HS-27A (cell line): ENCODE measurements at regions not wholly inside any gene's neighbourhood (a gene's known extent, or its start where the extent isn't known, plus 50 kb on each side); places are given as distances from the start of the nearest gene placed in this dataset.
"Not testable (repeated sequence)": the region's sequence is repeated elsewhere in the genome, so short reads cannot be mapped to it uniquely, and the experiment has no call there.

Source experiments
- DNase-seq: peaks from one replicate; pipeline ENCODE4 v3.0.0-alpha.2; 2012; ENCODE audit warnings: low read depth, missing footprints

DNA sequence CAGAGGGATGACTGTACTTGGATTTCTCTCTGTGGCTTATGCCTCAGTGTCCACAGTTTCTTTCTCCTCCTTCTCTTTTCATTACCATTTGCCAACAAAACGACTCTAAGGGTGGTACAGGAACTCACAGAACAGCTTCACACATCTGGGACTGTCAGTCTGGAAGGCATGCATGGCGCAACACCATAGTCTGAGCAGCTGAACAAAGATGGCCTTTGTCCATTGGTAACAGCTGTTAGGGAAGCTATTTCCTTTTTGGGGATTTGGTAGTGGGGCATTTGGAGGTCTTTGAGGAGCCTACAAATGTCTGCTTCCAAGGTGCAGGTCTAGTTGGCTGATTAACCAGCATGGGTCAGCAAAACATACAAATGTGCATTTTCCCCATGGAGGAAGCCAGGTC is 81.4 kb upstream of the PCDH8 start:
- DNase-seq, result no peak

DNA sequence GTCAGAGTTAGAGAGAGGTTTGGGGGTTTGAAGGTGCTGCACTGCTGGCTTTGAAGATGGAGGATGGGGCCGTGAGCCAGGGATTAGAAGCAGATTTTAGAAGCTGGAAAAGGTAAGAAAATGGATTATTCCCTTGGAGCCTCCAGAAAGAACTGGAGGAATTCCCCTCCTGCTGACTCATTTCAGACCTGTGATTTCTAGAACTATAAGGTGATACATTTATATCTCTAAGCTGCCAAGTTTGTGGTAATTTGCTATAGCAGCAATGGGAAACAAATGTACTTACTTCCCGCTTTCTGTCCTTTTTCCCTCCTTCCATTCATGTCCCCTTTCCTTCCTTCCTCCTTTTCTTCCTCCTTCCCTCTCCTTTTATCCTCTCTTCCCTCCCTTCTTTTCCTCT is 78.5 kb upstream of the PCDH8 start:
- DNase-seq, result no peak

DNA sequence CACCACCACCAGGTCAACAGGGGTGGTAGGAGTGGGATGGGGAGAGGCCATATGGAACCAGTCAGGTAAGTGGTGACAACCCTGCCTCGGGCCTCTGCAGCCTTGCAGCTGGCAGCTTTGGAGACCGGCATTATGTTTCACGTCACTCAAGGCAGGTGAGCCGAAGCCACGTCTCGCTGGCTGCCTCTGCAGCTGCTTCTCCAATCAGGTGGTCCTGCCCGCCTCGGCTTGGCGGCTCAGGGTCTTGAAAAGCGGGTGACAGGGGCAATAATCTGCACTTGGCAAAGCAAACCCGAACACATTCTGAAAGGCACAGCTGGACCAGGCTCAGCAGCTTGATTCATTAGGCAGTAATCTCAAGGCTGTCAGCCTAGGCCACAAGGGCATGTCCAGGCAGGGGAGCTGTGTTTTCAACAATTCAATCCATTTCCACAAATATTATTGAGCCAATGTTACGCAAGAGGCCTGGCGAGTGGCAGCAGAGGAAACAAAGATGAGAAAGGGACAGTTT is 77.4 kb upstream of the PCDH8 start:
- DNase-seq, result no peak

DNA sequence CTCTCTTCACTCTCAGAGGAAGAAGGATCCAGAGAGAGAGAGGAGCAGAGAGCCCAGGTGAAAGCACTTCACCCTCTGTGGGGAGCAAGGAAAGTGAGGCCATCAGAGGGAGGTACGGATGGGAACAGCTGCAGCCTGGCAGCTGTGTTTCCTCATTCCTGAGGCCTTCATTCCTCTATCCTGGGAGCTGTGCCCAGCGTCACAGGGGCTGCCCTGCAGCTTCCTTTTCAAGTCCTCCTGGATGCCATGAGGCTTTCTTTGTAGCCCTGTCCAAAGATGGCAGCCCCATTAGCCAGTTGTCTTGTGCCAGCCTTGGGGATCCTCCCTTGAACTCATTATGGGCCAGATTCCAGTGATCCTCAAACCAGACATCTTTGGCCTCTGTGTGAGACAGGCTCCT is 76.8 kb upstream of the PCDH8 start:
- no peak for DNase-seq

DNA sequence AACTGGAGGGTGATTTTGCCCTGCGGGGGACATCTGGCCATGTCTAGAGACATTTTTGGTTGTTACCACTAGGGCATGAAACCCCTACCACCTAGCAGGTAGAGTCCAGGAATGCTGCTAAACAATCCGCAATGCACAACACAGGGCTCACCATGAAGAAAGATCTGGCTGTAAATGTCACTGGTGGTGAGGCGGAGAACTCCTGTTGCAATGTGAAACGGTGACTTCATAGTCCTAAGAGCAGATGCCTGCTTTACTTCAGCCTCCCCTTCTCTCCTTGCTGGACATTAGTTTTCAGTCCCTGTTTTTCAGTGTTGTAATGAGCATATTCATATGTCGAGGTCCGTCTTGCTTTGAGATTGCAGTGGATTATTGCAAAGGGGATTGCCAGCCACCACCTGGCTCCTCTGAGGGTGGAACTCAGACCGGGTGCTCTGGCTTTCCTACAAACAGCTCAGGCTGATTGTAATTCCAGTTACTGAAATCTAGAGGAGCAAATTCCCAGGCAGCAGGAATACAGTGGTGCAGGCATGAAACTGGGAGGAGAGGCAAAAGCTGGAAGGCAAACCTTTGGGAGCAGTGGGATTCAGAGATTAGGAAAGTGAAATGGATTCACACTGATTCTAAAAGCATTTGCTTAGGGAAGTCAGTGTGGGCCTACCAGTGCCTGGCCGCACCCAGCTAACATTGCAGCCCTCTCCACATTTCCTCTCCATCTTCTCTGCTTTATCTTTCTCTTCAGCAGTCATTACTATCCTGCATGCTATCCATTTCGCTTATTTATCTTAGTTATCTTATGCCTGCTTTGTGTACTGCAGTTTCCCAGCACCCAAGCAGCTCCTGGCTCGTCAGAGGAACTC is 76.1 kb upstream of the PCDH8 start:
- DNase-seq, result no peak

DNA sequence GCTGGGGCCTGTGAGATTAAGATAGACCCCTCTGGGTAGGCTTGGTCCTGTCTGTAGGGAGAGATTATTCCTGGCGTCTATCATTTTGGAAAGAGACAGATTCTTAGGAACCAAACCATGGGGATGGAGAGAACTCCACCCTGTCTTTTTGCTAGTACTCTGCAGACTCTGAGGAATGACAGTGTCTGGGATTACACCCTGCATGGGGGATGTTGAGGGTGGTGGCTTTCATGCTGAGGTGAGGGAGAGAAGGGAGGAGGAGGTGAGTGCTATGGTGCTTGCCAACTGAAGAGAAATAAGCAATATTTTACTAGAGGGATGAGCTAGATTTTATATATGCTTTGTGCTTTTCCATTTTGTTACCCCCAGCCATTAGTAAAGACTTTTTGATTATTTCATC is 74.5 kb upstream of the PCDH8 start:
- DNase-seq, result no peak

DNA sequence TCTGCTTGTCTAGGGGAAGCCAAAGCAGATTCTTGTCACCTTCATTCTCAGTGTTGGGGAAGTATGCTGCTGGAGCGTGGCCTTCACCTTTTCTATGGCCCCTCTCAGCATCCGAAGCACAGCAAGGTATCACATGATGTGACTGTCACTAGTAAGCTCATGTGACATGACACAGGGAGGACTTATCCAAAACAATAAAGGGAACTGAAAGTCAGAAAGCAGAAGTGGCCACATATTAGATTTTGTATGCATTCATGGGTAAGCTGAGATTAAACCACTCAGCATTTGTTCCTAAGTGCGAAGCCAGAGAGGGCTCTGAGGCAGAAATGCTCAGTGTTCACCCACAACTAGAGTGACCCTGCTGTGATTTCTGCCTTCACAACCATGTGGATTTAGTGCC is 72.8 kb upstream of the PCDH8 start:
- no peak for DNase-seq

DNA sequence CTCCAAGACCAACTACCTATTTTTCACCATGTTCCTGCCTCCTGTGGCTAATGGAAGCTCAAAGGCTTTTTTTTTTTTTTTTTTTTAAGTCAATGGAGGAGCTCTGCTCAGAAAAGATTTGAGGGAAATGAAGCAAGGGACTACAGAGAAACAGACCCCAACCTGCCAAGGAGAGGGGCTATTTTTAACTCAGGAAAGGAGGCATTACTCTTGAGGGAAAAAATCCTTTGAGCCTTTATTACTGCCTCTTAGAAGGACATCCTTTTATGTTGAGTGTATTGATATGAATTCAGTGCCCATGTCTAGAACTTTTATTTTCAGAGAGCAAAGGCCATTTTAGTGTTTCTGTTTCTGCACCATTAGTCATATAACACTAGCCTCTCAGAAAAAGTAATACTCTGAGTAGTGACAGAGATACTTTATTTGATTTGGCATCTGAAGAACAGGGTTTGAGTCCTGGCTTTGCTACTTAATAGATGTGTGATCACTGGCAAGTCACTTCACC is 68.1 kb upstream of the PCDH8 start:
- DNase-seq, result no peak

DNA sequence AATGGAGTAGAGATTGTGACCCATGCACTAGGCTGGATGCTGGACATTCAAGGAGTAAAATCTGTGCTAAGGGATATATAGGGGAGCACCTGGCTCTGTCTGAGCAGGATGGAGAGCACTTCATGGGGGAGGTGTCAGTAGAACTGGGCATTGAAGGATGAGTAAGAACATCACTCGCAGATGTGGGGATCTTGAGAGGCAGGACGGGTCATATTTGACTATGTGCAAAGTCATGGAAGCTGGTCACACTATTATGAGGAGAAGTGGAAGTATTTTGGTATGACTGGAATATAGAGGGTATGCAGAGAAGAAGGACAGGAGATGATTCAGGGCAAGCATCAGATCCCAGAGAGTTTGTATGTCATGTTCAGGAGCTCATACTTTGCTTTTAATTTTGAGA is 62.9 kb upstream of the PCDH8 start:
- no peak for DNase-seq

DNA sequence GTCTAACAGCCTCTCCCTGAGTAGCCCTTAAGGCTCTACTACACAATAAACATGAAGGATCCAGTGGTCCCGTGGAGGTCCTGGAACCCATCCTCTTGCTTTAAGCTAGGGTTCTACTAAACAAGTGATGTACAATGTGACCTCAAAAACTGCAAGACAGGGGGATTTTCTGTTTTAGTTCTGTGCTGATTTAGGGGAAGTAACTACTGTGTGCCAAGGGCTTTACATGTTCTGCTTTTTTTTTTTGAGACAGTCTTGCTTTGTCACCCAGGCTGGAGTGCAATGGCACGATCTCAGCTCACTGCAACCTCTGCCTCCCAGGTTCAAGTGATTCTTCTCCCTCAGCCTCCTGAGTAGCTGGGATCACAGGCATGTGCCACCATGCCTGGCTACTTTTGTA is 61.9 kb upstream of the PCDH8 start:
- not testable (repeated sequence) for DNase-seq

DNA sequence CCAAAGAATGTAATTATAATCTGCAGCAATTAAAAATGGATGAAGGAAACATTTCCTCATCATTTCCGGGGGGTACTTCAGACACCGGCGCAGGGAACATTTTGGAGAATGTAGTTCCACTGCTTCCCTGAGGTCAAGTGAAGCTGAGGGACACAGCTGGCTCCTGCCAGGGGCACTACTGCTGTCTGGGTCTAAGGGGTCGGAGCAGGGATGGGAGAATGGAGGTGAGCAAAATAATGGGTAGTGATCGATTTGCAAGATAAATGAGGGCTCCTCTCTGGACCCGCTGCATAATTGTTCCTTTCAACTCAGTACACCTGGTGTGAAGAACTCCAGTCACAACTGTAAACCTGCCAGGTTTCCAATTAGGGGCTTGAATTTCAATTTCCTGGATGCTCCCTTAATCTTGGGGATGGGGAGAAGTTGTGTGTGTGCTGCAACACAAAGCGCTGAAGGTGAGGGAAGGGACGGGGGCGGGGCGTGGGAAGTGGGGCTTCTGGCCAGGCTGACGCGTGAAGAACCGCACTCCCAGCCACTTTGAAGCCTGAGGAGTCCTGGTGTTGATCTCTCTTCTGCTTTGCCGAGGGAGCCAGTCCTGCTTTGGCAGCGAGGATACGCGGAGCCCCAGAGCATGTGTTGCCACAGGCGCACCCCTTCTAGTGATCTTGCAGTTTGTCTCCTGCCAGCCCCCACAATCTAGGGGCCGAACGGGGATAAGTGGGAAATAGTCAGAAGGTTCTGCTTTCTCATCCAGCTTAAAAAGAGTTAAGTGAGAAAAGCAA is 57.9 kb upstream of the PCDH8 start:
- no peak for DNase-seq

DNA sequence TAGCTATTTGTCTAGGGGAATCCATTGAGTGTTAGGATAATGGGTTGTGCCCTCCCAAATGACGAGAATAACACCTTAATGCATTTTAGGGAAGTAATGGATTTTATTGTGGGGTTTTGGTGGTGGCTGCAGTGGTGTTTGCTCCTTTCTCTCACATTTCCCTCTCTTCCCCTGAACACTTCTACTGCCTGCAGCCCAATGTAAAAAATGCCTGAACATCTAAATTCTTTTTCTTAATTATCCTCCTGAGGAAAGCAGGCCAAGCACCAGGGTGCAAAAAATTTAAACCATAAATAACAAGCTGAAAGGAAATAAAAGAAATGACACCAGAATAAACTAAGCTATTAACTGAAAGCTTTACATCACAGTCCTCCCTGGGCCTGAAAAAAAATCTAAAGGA is 57.3 kb upstream of the PCDH8 start:
- DNase-seq, result no peak

DNA sequence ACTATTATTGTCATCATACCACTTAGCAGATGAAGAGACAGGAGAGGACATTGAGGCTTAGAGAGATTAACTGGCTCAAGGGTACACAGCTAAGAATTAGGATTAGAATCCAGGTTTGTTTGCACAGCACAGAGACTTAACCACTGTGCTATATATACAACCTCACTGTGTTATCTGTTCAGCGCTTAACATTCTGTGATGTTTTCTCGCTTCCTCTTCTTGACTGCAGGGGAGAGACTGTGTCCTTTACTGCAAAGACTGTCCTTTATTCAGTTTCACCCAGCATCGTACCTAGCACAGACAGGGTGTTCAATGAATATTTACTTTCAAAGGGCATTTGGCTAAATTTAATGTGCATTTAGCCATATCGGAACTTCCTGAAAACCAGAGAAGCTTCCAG is 54.9 kb upstream of the PCDH8 start:
- DNase-seq, result no peak

DNA sequence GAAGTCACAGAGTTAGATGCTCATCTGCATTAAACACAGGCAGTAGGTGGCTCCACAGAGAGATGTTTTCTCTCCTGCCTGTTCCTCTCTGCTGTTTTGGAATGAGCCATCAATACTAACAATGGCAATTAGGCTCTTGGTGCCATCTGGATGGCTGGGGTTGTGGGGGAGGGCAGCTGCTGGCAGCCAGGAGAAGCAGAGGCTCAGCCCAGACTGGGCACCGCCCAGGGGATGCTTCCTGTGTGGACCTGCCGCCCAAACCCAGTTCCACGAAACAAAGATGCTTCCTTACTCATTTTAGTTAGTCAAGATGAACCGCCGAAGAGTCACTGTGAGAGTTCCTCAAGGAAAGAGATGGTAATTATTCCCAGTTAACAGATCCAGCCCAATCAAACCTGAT is 50.8 kb upstream of the PCDH8 start:
- no peak for DNase-seq
